K562 (cell line): ENCODE measurements at regions not wholly inside any gene's neighbourhood (a gene's known extent, or its start where the extent isn't known, plus 50 kb on each side); places are given as distances from the start of the nearest gene placed in this dataset.

Experiments used
- CHD7 ChIP-seq: fragments of 200-600 bp; sonication (generic); IDR thresholded peaks from one replicate; pipeline ENCODE4 v1.6.1; 2012; ENCODE audit warnings: mild to moderate bottlenecking, low read depth, low read length, inconsistent platforms
- HDAC2 ChIP-seq: fragments of 450-650 bp; IDR thresholded peaks from 2 replicates; pipeline ENCODE4 v1.6.1; 2016; ENCODE audit warnings: mild to moderate bottlenecking
- NR2C1 ChIP-seq, 2 experiments: fragments of 450-650 bp; IDR thresholded peaks; 2 replicates each; pipeline ENCODE4 v1.6.1; 2017; ENCODE audit warnings: mild to moderate bottlenecking in 2 of 2, antibody characterized with exemption in 1 of 2, inconsistent platforms in 1 of 2, missing compliant biosample characterization in 1 of 2, missing genetic modification characterization in 1 of 2

GRCh38 chr1:108080448-108080847 is 115.5 kb upstream of the VAV3 start (continued):
- TF ChIP-seq CHD7: no peak
- no peak for TF ChIP-seq NR2C1 (IDR thresholded peaks at IDR 0.05)
- TF ChIP-seq NR2C1 (tag; IDR thresholded peaks at IDR 0.05): no peak
- no peak for TF ChIP-seq HDAC2
